GM19397 (cell line): ENCODE measurements at regions not wholly inside any gene's neighbourhood (a gene's known extent, or its start where the extent isn't known, plus 50 kb on each side); places are given as distances from the start of the nearest gene placed in this dataset.
"Not testable (repeated sequence)": the region's sequence is repeated elsewhere in the genome, so short reads cannot be mapped to it uniquely, and the experiment has no call there.

Experiments
- ATAC-seq: cut with Tn5 transposase; IDR thresholded peaks from one replicate; pipeline ENCODE4 v1.9.1; 2021; ENCODE audit warnings: mild to moderate bottlenecking, moderate library complexity; ENCODE audit not compliant: unreplicated experiment

- no peak for ATAC-seq
Observed at GRCh38 chr6:14290041-14290771, 172.6 kb downstream of the CD83 start.

- no peak for ATAC-seq
Observed at GRCh38 chr6:14290772-14291330, 173.3 kb downstream of the CD83 start.

DNA sequence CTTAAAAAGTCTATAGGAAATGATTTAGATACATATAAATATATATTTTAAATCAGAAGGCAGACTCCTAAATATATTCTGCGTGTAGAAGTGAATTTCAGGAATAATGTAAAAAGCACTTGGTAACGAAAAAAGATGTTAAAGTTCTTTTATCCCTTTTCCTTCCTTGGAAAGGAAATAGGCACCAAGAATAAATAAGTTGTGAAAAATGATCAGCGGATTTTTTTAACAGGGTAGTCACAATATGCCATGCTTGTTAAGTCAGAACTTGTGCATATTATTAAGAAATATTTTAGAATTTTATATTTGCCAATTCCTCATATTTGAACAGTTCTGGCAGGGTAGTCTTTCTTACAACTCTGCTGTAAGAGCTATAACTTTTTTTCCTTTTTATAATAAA lies 173.8 kb downstream of the CD83 start:
- no peak for ATAC-seq

- ATAC-seq: no peak
Observed at GRCh38 chr6:14292119-14292518, 174.5 kb downstream of the CD83 start.

DNA sequence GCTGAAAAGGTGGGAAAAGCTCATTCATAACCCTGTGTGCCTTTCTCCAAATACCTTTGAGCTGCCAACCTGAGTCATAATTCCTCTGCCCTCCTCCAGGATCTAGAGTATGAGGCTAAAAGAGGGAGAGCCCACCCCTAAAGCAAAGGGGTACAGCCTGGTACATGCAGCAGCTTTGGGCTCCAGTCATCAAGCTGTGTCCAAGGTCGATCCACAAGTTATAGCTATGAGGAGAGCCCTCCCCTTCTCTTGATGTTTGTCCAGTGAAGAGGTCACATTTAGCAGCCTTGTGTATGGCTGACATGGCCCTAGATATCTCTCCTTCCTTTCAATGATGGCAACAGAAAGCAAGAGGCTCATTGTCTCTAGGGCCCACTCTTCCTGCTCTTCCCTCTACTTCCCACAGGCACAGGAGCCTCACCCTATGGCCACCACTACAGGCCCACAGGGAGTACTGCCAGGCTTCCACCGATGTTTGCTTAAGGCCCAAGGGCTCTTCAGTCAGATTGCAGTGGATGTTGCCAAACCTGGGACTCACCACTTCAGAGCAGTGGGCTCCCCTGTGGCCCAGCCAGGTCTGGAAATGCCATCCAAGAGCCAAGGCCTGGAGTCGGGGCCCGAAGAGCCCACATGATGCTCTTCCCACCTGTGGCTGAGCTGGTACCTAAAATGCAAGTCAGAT lies 176.8 kb downstream of the CD83 start:
- ATAC-seq: no peak

- not testable (repeated sequence) for ATAC-seq
Observed at GRCh38 chr6:14296698-14297097, 179.1 kb downstream of the CD83 start.

DNA sequence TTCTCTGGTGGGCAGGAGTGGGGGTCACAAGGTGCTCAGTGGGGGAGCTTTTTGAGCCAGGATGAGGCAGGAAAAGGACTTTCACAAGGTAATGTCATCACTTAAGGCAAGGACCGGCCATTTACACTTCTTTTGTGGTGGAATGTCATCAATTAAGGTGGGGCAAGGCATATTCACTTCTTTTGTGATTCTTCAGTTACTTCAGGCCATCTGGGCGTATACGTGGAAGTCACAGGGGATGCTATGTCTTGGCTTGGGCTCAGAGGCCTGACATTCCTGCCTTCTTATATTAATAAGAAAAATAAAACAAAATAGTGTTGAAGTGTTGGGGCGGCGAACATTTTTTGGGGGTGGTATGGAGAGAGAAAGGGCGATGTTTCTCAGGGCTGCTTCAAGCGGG lies 179.5 kb downstream of the CD83 start:
- not testable (repeated sequence) for ATAC-seq

- ATAC-seq: not testable (repeated sequence)
Observed at GRCh38 chr6:14300189-14300588, 182.6 kb downstream of the CD83 start.

GRCh38 chr6:14300721-14301120 lies 183.1 kb downstream of the CD83 start:
- ATAC-seq: not testable (repeated sequence)

DNA sequence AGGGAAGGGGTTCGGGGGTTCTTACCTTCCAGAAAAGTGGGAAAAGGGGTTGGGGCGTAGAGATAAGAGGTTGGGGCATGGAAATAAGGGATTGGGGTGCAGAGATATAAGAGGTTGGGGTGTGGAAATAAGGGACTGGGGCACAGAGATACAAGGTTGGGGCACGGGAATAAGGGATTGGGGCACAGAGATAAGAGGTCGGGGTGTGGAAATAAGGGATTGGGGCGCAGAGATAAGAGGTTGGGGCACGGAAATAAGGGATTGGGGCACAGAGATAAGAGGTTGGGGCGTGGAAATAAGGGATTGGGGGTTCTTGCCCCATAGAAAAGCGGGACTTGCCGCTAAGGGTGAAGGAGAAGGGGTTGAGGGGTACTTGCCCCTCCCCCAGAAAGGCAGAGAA lies 183.9 kb downstream of the CD83 start:
- ATAC-seq: not testable (repeated sequence)

DNA sequence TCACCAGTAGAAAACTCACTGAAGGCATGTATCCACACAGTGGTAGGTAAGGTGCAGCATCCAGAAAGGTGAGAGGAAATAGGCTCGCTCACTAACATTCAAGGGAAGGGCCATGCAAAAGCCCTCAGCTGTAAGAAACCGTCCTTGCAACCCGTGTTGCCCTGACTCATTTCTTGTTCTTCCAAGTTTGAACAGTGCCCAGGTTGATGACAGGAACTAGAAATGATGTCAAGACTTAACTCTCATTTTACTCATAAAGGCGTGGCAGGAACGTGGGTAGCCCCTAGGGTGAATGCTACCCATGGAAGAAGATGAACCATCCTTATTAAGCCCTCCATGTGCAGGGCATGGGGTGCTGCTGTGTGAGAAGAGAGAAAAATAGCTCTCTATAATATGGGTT lies 187.6 kb downstream of the CD83 start:
- no peak for ATAC-seq

DNA sequence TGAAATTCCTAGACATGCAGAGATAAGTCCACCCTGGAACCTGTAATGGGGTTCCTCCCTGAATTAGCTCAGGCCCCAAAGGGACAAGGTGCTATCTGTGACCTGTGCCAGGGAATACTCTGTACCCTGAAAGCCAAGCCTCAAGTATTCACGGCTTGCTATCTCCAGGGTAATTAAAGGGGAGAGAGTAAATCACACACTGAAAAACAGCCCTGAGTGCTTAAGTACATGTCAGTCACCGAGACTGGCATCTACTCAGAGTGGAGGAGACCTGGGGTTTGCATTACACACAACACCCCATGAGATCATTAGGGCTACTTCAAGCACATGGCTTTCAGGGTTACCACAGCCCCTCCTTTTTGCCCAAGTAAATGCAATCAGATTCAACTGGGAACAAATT lies 188.1 kb downstream of the CD83 start:
- ATAC-seq: no peak

- ATAC-seq: no peak
Observed at GRCh38 chr6:14306151-14306906, 188.8 kb downstream of the CD83 start.

DNA sequence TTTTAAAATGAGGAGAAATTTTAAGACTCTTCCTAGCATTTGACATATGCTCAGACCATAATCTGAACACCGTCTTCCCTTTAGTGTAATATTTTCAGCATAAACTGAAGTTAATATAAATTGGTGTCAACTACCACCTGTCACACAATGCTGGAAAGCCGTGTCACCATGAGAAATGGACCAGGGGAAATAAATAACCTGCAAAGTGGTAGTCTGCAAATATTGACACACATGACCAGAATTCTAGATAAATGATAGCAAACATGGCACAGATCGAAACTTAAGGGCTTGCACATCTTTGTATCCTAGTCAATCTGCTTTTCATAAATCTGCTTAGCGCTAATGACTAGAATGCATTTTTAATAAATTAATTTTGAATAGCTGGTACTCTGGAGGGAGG lies 191.9 kb downstream of the CD83 start:
- ATAC-seq: no peak

- no peak for ATAC-seq
Observed at GRCh38 chr6:14309951-14310445, 192.4 kb downstream of the CD83 start.

DNA sequence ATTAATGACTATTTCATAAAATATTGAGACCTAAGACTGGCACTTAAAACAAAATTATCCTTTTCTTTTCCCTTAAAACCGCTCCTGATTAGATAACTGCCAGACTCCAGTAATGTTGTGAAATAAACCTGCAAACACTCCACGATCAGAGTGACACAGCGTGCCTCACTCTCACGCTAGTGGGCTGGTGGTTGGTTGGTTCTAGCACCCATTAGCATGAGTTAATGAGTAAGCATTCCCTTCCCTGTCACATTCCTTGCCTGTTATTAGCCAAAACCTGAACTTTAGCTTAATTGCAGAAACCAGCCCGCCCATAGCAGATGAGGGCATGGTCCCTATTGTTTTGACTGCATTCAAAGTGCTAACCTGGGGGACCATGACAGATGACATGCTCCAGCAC lies 193.4 kb downstream of the CD83 start:
- no peak for ATAC-seq

DNA sequence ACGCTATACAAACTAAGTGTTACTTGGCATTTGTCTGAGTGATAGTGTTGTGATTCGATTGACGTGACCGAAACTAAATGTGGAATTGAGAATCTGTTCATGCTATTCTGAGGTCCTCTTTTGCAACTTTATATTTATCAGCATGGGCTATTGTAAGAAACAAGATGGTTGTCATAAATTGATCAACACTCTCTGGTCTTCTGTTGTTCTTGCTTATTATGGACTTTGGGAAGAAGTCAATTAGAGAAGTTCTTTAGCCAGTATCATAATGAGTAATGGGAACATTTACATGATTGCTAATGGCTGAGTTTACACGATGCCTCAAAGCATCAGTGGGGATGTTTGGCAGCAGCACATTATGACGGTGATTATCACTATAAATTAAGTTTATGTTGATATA lies 195.0 kb downstream of the CD83 start:
- no peak for ATAC-seq

- ATAC-seq: no peak
Observed at GRCh38 chr6:14313248-14313647, 195.7 kb downstream of the CD83 start.

- no peak for ATAC-seq
Observed at GRCh38 chr6:14315353-14315752, 197.8 kb downstream of the CD83 start.

GRCh38 chr6:14316651-14317386 lies 199.2 kb downstream of the CD83 start:
- ATAC-seq: no peak
